ENCODE measurements at regions not wholly inside any gene's neighbourhood (a gene's known extent, or its start where the extent isn't known, plus 50 kb on each side); places are given as distances from the start of the nearest gene placed in this dataset.

DNA sequence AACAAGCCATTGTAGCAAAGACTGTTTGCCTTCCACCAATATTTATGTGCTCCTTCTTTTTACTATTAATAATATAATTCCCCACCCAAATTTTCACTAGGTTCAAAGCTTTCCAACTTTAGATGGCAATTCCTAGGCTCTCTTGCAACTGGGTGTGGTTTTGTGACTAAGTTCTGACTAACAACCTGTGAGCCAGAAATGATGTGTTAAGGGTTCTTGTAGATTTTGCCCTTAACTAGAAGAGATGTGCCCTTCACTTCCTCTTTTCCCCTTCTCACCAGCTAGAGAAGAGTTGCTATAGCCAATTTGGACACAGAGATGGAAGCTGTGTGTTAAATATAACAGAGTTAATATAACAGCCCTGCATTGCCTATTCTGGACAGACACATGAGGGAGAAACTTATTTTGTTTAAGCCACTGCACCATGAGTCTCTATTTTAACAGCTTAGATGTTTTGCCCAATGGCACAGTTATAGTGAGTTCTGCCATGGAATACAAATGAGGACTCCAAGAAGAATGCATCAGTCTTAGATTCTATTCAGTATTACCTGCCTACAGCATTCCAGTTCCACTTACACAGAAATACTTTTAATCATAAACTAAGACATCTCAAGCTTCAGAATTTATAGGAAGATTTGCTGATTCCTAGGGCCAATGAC, 216.2 kb downstream of the DUSP6 start:
- Histone ChIP-seq H3K4me2 (ENCODE audit: low read length) (no peak overlapping the region), H3K36me3 (ENCODE audit: control insufficient read depth, insufficient read depth, low read length) (no peaks in the 10 kb centered on the region), H3K27ac (no peak overlapping the region), H3K4me1 (peaks cover 25% of the 10 kb centered on the region), H3K79me2 (no peaks in the 10 kb centered on the region), H3K9ac (no peak overlapping the region), H2AFZ (peak overlapping the region; percentile 27), H3K9me3 (ENCODE audit: control insufficient read depth, low read length) (no peaks in the 10 kb centered on the region), H3K27me3 (ENCODE audit: control insufficient read depth, insufficient read depth, low read length) (no peaks in the 10 kb centered on the region), H3K4me3 (ENCODE audit: low read depth, low read length) (no peak overlapping the region)
- TF ChIP-seq, protein P1, sequence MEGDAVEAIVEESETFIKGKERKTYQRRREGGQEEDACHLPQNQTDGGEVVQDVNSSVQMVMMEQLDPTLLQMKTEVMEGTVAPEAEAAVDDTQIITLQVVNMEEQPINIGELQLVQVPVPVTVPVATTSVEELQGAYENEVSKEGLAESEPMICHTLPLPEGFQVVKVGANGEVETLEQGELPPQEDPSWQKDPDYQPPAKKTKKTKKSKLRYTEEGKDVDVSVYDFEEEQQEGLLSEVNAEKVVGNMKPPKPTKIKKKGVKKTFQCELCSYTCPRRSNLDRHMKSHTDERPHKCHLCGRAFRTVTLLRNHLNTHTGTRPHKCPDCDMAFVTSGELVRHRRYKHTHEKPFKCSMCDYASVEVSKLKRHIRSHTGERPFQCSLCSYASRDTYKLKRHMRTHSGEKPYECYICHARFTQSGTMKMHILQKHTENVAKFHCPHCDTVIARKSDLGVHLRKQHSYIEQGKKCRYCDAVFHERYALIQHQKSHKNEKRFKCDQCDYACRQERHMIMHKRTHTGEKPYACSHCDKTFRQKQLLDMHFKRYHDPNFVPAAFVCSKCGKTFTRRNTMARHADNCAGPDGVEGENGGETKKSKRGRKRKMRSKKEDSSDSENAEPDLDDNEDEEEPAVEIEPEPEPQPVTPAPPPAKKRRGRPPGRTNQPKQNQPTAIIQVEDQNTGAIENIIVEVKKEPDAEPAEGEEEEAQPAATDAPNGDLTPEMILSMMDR (IDR thresholded peaks at IDR 0.05): no peak

DNA sequence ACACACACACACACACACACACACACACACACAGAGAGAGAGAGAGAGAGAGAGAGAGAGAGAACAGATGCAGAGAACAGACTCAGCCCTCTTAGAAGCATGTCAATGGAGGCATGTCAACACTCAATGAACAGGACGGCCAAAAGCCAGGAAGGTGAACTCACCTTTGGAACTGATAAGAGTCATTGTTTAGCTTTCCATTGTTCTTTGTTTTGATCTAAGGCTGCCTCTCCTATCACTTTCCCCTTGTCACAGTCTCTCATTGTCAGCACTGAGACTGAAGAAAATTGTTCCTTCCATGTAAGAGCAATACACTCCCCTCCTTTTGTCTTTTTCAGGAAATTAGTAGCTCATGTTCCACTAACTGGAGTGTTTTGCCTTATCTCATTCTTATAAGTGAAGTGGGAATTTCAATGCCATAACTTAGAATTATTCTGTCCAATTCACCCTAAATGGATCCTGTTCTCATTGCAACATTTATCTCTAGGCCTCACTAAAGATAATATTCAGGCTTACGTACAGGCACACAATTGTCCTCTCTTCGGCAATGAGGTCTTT, 218.0 kb downstream of the DUSP6 start:
- Histone ChIP-seq H3K27me3 (ENCODE audit: control insufficient read depth, insufficient read depth, low read length) (no peaks in the 10 kb centered on the region), H3K9ac (no peak overlapping the region), H3K4me2 (ENCODE audit: low read length) (no peak overlapping the region), H3K9me3 (ENCODE audit: control insufficient read depth, low read length) (no peaks in the 10 kb centered on the region), H3K79me2 (no peaks in the 10 kb centered on the region), H3K36me3 (ENCODE audit: control insufficient read depth, insufficient read depth, low read length) (no peaks in the 10 kb centered on the region), H2AFZ (peak overlapping the region; percentile 35), H3K27ac (no peak overlapping the region), H3K4me1 (peaks cover 17% of the 10 kb centered on the region), H3K4me3 (ENCODE audit: low read depth, low read length) (no peak overlapping the region)
- TF ChIP-seq, protein P1 (IDR thresholded peaks at IDR 0.05): no peak

DNA sequence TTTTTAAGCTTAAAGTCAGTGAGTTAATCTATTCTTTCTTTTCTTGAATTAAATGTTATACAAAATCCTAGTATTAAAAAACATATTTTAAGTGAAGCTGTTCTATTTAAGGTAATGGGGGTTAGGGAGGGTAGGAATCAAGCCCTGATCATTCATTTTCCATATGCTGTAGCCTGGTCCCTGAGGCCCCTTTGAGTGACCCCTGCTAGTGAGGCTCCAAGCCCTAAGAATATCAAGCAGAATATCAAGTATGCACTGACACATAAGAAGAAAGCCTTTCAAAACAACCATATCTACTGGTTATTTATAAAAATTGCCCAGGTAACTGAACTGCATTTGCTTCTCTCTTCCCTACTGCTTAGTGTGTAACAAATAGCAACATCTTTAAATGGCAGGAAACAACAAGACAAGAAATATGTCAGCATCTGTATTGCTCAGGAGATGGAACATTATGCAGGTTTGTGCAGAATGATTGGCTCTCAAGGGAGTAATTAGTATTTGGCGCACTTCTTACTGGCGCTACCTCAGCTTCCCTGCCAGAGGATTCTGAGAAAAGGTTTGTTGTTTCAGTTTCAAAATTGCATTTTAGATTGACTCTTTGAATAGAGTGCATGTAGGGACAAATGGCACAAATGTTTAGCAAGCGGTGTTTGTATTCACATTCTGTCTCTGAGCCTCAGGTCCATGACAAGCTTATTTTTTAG, 223.0 kb downstream of the DUSP6 start:
- no peaks in the 10 kb centered on the region for H3K79me2 ChIP-seq
- peak overlapping the region; percentile 9 for H3K27ac ChIP-seq
- no peaks in the 10 kb centered on the region for H3K36me3 ChIP-seq (ENCODE audit: control insufficient read depth, insufficient read depth, low read length)
- no peaks in the 10 kb centered on the region for H3K9me3 ChIP-seq (ENCODE audit: control insufficient read depth, low read length)
- H3K4me2 ChIP-seq (ENCODE audit: low read length): no peak overlapping the region
- H3K4me1 ChIP-seq: peaks cover 17% of the 10 kb centered on the region
- H3K27me3 ChIP-seq (ENCODE audit: control insufficient read depth, insufficient read depth, low read length): no peaks in the 10 kb centered on the region
- no peak overlapping the region for H3K4me3 ChIP-seq (ENCODE audit: low read depth, low read length)
- TF ChIP-seq, protein P1 (IDR thresholded peaks at IDR 0.05): no peak
- no peak overlapping the region for H2AFZ ChIP-seq
- no peak overlapping the region for H3K9ac ChIP-seq

DNA sequence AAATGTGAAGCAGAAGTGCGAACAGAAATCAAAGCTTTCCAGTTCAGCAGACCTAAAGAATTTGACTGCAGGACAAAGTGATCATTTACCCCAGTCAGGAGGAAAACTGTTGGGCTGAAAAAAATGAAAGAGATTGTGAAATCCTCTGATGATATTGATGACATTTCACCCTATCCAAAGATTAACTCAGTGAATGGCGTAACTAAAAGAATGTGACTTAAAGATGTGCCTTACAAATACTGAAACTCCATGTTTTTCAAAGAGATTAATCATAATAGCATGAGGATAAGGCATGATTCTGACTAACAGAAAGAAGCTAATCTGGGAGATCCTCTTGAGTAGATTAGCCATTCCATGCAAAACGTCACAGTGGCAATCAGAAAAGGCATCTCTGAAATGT, 225.6 kb downstream of the DUSP6 start:
- TF ChIP-seq, protein P1 (IDR thresholded peaks at IDR 0.05): no peak
- no peaks in the 10 kb centered on the region for H3K79me2 ChIP-seq
- no peak overlapping the region for H3K9ac ChIP-seq
- H3K27ac ChIP-seq: peak overlapping the region; percentile 17
- no peaks in the 10 kb centered on the region for H3K9me3 ChIP-seq (ENCODE audit: control insufficient read depth, low read length)
- peak overlapping the region; percentile 53 for H2AFZ ChIP-seq
- H3K4me3 ChIP-seq (ENCODE audit: low read depth, low read length): no peak overlapping the region
- peaks cover 15% of the 10 kb centered on the region for H3K4me1 ChIP-seq
- H3K4me2 ChIP-seq (ENCODE audit: low read length): no peak overlapping the region
- H3K27me3 ChIP-seq (ENCODE audit: control insufficient read depth, insufficient read depth, low read length): no peaks in the 10 kb centered on the region
- no peaks in the 10 kb centered on the region for H3K36me3 ChIP-seq (ENCODE audit: control insufficient read depth, insufficient read depth, low read length)
